ENCODE measurements at regions not wholly inside any gene's neighbourhood (a gene's known extent, or its start where the extent isn't known, plus 50 kb on each side); places are given as distances from the start of the nearest gene placed in this dataset.

- TF ChIP-seq CTCF (IDR thresholded peaks at IDR 0.05), result no peak
- no peak for TF ChIP-seq ZFX (IDR thresholded peaks at IDR 0.05; ENCODE audit: borderline replicate concordance)
These were observed 92.2 kb upstream of the CDH9 start for GRCh38 chr5:27130587-27130986.
